Mammary epithelial cell (primary cell): ENCODE measurements at regions not wholly inside any gene's neighbourhood (a gene's known extent, or its start where the extent isn't known, plus 50 kb on each side); places are given as distances from the start of the nearest gene placed in this dataset.

Experiments used
- EZH2 ChIP-seq: IDR thresholded peaks from 2 replicates; pipeline ENCODE4 v1.6.1; 2012; ENCODE audit warnings: low read length, inconsistent platforms, borderline replicate concordance
- TF ChIP-seq, protein P1 (sequence below), 2 donors: IDR thresholded peaks in 1 of 2; conservative IDR thresholded peaks in 1 of 2; 2 replicates each; pipeline ENCODE4 v1.5.1; 2011 to 2012; ENCODE audit warnings: inconsistent platforms in 2 of 2, low read length in 2 of 2, mild to moderate bottlenecking in 2 of 2, control low read depth in 1 of 2, low read depth in 1 of 2; ENCODE audit not compliant: insufficient read depth in 1 of 2; ENCODE audit errors: extremely low read depth in 1 of 2

DNA sequence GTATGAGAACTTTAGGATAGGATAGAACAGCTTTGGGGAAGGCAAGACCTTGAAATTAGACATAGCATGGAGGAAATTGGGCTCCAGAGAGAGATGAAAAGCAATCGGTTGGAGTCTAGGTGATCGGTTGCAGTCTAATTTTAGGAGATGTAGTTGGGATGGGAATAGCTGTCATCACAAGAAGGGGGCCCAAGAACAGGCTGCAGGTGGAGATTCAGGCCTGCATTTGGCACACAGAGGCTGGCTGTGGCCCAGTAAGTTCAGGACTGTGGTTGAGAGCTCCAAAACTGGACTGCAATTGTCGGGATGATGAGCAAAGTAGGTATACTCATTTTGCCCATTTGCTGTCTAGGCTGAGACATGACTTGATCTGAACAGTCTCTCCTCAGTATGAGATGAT, 301.3 kb upstream of the B3GALT2 start:
- no peak for TF ChIP-seq EZH2
- TF ChIP-seq, protein P1, sequence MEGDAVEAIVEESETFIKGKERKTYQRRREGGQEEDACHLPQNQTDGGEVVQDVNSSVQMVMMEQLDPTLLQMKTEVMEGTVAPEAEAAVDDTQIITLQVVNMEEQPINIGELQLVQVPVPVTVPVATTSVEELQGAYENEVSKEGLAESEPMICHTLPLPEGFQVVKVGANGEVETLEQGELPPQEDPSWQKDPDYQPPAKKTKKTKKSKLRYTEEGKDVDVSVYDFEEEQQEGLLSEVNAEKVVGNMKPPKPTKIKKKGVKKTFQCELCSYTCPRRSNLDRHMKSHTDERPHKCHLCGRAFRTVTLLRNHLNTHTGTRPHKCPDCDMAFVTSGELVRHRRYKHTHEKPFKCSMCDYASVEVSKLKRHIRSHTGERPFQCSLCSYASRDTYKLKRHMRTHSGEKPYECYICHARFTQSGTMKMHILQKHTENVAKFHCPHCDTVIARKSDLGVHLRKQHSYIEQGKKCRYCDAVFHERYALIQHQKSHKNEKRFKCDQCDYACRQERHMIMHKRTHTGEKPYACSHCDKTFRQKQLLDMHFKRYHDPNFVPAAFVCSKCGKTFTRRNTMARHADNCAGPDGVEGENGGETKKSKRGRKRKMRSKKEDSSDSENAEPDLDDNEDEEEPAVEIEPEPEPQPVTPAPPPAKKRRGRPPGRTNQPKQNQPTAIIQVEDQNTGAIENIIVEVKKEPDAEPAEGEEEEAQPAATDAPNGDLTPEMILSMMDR (conservative IDR thresholded peaks at IDR 0.05 in 1 of 2, IDR thresholded peaks at IDR 0.05 in 1 of 2; ENCODE audit: extremely low read depth in 1 of 2, insufficient read depth in 1 of 2, low read depth in 1 of 2, low read length in 2 of 2), result no peak
